ENCODE measurements at regions not wholly inside any gene's neighbourhood (a gene's known extent, or its start where the extent isn't known, plus 50 kb on each side); places are given as distances from the start of the nearest gene placed in this dataset.

- no peak for TF ChIP-seq POLR2A (IDR thresholded peaks at IDR 0.05)
- no peak for TF ChIP-seq CTCF (IDR thresholded peaks at IDR 0.05)
- Histone ChIP-seq H3K4me3 (no peak overlapping the region), H3K9me3 (no peaks in the 10 kb centered on the region), H3K36me3 (no peaks in the 10 kb centered on the region), H3K27ac (no peak overlapping the region), H3K4me1 (no peaks in the 10 kb centered on the region), H3K27me3 (no peaks in the 10 kb centered on the region)
- intact Hi-C loops (cut with DNase I; ENCODE audit: low total_unique reads): no loop called here
- no peak for DNase-seq
Measured at GRCh38 chr4:4808086-4808485, 51.4 kb upstream of the MSX1 start.

- Histone ChIP-seq H3K4me1 (no peaks in the 10 kb centered on the region), H3K36me3 (no peaks in the 10 kb centered on the region), H3K9me3 (no peaks in the 10 kb centered on the region), H3K27me3 (no peaks in the 10 kb centered on the region), H3K27ac (no peak overlapping the region), H3K4me3 (no peak overlapping the region)
- DNase-seq: no peak
- intact Hi-C loops (cut with DNase I; ENCODE audit: low total_unique reads): no loop called here
- no peak for TF ChIP-seq CTCF (IDR thresholded peaks at IDR 0.05)
- TF ChIP-seq POLR2A (IDR thresholded peaks at IDR 0.05): no peak
Measured at GRCh38 chr4:4805887-4806286, 53.6 kb upstream of the MSX1 start.

- H3K27ac ChIP-seq: no peak overlapping the region
- H3K4me1 ChIP-seq: no peaks in the 10 kb centered on the region
- no peaks in the 10 kb centered on the region for H3K36me3 ChIP-seq
- H3K27me3 ChIP-seq: no peaks in the 10 kb centered on the region
- intact Hi-C loops (cut with DNase I; ENCODE audit: low total_unique reads): no loop called here
- no peak for TF ChIP-seq POLR2A (IDR thresholded peaks at IDR 0.05)
- TF ChIP-seq CTCF (IDR thresholded peaks at IDR 0.05): no peak
- no peak for DNase-seq
- no peak overlapping the region for H3K4me3 ChIP-seq
- no peaks in the 10 kb centered on the region for H3K9me3 ChIP-seq
Measured at GRCh38 chr4:4803912-4804296, 55.6 kb upstream of the MSX1 start.

GRCh38 chr4:4803216-4803911 lies 56.1 kb upstream of the MSX1 start:
- Histone ChIP-seq H3K4me1 (no peaks in the 10 kb centered on the region), H3K9me3 (no peaks in the 10 kb centered on the region), H3K27ac (no peak overlapping the region), H3K27me3 (no peaks in the 10 kb centered on the region), H3K36me3 (no peaks in the 10 kb centered on the region), H3K4me3 (no peak overlapping the region)
- TF ChIP-seq POLR2A (IDR thresholded peaks at IDR 0.05): no peak
- TF ChIP-seq CTCF (IDR thresholded peaks at IDR 0.05): no peak
- DNase-seq: no peak
- intact Hi-C loops (cut with DNase I; ENCODE audit: low total_unique reads): no loop called here

GRCh38 chr4:4800646-4801408 lies 58.6 kb upstream of the MSX1 start:
- Histone ChIP-seq H3K27ac (no peak overlapping the region), H3K4me1 (no peaks in the 10 kb centered on the region), H3K36me3 (no peaks in the 10 kb centered on the region), H3K9me3 (no peaks in the 10 kb centered on the region), H3K4me3 (no peak overlapping the region), H3K27me3 (no peaks in the 10 kb centered on the region)
- TF ChIP-seq POLR2A (IDR thresholded peaks at IDR 0.05) (no peak), CTCF (IDR thresholded peaks at IDR 0.05) (no peak)
- DNase-seq: no peak
- intact Hi-C loops (cut with DNase I; ENCODE audit: low total_unique reads): no loop called here
